ENCODE measurements at regions not wholly inside any gene's neighbourhood (a gene's known extent, or its start where the extent isn't known, plus 50 kb on each side); places are given as distances from the start of the nearest gene placed in this dataset.

DNA sequence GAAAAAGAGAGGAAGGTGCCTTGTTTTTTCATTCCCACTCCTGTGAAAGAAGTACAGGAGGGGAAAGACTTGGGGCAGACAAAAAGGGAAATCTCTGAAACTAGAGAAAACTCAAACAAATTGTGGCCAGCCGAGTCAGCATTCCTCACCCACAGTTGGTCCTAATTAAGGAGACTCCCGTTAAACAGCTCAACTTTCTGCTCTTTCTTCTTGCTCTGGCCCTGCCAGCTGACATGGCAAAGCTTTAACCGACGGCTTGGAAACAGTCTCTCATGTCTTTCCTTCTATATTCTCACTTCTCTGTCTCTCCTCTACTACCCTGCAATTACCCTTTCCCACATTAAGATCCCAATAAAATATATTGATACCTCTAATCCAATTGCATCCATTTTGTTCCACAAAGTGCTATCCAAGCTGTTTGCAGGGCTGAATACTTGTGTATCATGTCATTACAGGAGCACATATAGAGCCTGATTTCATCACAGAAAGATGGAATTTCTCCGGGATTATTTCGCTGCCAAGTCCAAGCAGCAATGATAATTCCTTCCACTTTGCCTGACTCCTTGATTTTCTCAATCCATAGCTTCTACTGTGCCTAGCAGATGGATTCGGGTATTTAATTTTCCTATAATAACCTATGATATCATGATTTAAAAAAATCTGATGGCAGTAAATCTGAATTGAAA is 65.4 kb upstream of the IPO9 start:
- Mint-ChIP-seq H3K9me3 (no peaks in the 10 kb centered on the region), H3K4me3 (no peak overlapping the region), H3K4me1 (peaks cover 32% of the 10 kb centered on the region), H3K27me3 (ENCODE audit: insufficient read depth, low read depth, poor library complexity) (peaks cover 2% of the 10 kb centered on the region), H3K27ac (no peak overlapping the region), H3K36me3 (ENCODE audit: low read depth) (peaks cover 2% of the 10 kb centered on the region; the same call in 1 of the 3 replicates)
- Histone ChIP-seq H3K9me2 (ENCODE audit: insufficient read depth) (no peaks in the 10 kb centered on the region), H3K4me1 (ENCODE audit: insufficient read depth) (peaks cover 16% of the 10 kb centered on the region; the same call in 1 of the 2 replicates), H2AFZ (no peak overlapping the region), H3K4me3 (no peak overlapping the region), H4K20me1 (replicated peaks; ENCODE audit: insufficient read depth) (no peaks in the 10 kb centered on the region), H3K27me3 (ENCODE audit: insufficient read depth) (no peaks in the 10 kb centered on the region), H3F3A (replicated peaks; ENCODE audit: low read depth) (no peaks in the 10 kb centered on the region), H3K4me2 (no peak overlapping the region), H3K27ac (ENCODE audit: low read depth) (0 out of 2 replicates have a peak overlapping the region, but pooled peaks have one; percentile 8), H3K36me3 (ENCODE audit: insufficient read depth) (no peaks in the 10 kb centered on the region), H3K79me2 (replicated peaks; ENCODE audit: insufficient read depth) (peaks cover 27% of the 10 kb centered on the region; the same call in 1 of the 2 replicates)
- no peak for DNase-seq (ENCODE audit: low spot score)
- TF ChIP-seq ZNF114 (CRISPR knock-in tag; IDR thresholded peaks at IDR 0.05) (no peak), ZNF331 (CRISPR knock-in tag; IDR thresholded peaks at IDR 0.05; ENCODE audit: low read depth) (no peak), NANOG (IDR thresholded peaks at IDR 0.05; ENCODE audit: borderline replicate concordance) (no peak), POLR2AphosphoS5 (IDR thresholded peaks at IDR 0.05; ENCODE audit: low read depth) (no peak), EZH2phosphoT487 (IDR thresholded peaks at IDR 0.05; ENCODE audit: unreplicated experiment) (no peak), CREB1 (CRISPR knock-in tag; IDR thresholded peaks at IDR 0.05; ENCODE audit: low read depth) (no peak), EZH2 (IDR thresholded peaks at IDR 0.05; ENCODE audit: low read depth, unreplicated experiment) (no peak), STAT1 (IDR thresholded peaks at IDR 0.05; ENCODE audit: unreplicated experiment) (no peak), JUNB (IDR thresholded peaks at IDR 0.05; ENCODE audit: unreplicated experiment) (no peak)
- TF ChIP-seq, protein P1, sequence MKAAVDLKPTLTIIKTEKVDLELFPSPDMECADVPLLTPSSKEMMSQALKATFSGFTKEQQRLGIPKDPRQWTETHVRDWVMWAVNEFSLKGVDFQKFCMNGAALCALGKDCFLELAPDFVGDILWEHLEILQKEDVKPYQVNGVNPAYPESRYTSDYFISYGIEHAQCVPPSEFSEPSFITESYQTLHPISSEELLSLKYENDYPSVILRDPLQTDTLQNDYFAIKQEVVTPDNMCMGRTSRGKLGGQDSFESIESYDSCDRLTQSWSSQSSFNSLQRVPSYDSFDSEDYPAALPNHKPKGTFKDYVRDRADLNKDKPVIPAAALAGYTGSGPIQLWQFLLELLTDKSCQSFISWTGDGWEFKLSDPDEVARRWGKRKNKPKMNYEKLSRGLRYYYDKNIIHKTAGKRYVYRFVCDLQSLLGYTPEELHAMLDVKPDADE (IDR thresholded peaks at IDR 0.05), result no peak
- TF ChIP-seq, protein P2, sequence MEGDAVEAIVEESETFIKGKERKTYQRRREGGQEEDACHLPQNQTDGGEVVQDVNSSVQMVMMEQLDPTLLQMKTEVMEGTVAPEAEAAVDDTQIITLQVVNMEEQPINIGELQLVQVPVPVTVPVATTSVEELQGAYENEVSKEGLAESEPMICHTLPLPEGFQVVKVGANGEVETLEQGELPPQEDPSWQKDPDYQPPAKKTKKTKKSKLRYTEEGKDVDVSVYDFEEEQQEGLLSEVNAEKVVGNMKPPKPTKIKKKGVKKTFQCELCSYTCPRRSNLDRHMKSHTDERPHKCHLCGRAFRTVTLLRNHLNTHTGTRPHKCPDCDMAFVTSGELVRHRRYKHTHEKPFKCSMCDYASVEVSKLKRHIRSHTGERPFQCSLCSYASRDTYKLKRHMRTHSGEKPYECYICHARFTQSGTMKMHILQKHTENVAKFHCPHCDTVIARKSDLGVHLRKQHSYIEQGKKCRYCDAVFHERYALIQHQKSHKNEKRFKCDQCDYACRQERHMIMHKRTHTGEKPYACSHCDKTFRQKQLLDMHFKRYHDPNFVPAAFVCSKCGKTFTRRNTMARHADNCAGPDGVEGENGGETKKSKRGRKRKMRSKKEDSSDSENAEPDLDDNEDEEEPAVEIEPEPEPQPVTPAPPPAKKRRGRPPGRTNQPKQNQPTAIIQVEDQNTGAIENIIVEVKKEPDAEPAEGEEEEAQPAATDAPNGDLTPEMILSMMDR (conservative IDR thresholded peaks at IDR 0.05; ENCODE audit: low read depth in 2 of 2), result no peak
- TF ChIP-seq, protein P3, sequence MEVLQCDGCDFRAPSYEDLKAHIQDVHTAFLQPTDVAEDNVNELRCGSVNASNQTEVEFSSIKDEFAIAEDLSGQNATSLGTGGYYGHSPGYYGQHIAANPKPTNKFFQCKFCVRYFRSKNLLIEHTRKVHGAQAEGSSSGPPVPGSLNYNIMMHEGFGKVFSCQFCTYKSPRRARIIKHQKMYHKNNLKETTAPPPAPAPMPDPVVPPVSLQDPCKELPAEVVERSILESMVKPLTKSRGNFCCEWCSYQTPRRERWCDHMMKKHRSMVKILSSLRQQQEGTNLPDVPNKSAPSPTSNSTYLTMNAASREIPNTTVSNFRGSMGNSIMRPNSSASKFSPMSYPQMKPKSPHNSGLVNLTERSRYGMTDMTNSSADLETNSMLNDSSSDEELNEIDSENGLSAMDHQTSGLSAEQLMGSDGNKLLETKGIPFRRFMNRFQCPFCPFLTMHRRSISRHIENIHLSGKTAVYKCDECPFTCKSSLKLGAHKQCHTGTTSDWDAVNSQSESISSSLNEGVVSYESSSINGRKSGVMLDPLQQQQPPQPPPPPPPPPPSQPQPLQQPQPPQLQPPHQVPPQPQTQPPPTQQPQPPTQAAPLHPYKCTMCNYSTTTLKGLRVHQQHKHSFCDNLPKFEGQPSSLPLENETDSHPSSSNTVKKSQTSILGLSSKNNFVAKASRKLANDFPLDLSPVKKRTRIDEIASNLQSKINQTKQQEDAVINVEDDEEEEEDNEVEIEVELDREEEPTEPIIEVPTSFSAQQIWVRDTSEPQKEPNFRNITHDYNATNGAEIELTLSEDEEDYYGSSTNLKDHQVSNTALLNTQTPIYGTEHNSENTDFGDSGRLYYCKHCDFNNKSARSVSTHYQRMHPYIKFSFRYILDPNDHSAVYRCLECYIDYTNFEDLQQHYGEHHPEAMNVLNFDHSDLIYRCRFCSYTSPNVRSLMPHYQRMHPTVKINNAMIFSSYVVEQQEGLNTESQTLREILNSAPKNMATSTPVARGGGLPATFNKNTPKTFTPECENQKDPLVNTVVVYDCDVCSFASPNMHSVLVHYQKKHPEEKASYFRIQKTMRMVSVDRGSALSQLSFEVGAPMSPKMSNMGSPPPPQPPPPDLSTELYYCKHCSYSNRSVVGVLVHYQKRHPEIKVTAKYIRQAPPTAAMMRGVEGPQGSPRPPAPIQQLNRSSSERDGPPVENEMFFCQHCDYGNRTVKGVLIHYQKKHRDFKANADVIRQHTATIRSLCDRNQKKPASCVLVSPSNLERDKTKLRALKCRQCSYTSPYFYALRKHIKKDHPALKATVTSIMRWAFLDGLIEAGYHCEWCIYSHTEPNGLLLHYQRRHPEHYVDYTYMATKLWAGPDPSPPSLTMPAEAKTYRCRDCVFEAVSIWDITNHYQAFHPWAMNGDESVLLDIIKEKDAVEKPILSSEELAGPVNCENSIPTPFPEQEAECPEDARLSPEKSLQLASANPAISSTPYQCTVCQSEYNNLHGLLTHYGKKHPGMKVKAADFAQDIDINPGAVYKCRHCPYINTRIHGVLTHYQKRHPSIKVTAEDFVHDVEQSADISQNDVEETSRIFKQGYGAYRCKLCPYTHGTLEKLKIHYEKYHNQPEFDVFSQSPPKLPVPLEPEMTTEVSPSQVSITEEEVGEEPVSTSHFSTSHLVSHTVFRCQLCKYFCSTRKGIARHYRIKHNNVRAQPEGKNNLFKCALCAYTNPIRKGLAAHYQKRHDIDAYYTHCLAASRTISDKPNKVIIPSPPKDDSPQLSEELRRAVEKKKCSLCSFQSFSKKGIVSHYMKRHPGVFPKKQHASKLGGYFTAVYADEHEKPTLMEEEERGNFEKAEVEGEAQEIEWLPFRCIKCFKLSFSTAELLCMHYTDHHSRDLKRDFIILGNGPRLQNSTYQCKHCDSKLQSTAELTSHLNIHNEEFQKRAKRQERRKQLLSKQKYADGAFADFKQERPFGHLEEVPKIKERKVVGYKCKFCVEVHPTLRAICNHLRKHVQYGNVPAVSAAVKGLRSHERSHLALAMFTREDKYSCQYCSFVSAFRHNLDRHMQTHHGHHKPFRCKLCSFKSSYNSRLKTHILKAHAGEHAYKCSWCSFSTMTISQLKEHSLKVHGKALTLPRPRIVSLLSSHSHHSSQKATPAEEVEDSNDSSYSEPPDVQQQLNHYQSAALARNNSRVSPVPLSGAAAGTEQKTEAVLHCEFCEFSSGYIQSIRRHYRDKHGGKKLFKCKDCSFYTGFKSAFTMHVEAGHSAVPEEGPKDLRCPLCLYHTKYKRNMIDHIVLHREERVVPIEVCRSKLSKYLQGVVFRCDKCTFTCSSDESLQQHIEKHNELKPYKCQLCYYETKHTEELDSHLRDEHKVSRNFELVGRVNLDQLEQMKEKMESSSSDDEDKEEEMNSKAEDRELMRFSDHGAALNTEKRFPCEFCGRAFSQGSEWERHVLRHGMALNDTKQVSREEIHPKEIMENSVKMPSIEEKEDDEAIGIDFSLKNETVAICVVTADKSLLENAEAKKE (CRISPR knock-in tag; IDR thresholded peaks at IDR 0.05), result no peak
- TF ChIP-seq, protein P4, sequence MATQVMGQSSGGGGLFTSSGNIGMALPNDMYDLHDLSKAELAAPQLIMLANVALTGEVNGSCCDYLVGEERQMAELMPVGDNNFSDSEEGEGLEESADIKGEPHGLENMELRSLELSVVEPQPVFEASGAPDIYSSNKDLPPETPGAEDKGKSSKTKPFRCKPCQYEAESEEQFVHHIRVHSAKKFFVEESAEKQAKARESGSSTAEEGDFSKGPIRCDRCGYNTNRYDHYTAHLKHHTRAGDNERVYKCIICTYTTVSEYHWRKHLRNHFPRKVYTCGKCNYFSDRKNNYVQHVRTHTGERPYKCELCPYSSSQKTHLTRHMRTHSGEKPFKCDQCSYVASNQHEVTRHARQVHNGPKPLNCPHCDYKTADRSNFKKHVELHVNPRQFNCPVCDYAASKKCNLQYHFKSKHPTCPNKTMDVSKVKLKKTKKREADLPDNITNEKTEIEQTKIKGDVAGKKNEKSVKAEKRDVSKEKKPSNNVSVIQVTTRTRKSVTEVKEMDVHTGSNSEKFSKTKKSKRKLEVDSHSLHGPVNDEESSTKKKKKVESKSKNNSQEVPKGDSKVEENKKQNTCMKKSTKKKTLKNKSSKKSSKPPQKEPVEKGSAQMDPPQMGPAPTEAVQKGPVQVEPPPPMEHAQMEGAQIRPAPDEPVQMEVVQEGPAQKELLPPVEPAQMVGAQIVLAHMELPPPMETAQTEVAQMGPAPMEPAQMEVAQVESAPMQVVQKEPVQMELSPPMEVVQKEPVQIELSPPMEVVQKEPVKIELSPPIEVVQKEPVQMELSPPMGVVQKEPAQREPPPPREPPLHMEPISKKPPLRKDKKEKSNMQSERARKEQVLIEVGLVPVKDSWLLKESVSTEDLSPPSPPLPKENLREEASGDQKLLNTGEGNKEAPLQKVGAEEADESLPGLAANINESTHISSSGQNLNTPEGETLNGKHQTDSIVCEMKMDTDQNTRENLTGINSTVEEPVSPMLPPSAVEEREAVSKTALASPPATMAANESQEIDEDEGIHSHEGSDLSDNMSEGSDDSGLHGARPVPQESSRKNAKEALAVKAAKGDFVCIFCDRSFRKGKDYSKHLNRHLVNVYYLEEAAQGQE (IDR thresholded peaks at IDR 0.05; ENCODE audit: unreplicated experiment), result no peak
- ATAC-seq, result 0 out of 3 replicates have a peak, but pooled peaks have one; percentile 15
